Activated CD4-positive, alpha-beta T cell treated with anti-CD3 and anti-CD28 coated beads, Interleukin-2, Interleukin-4, amounts not matched to agents 100 ng/mL and 50 ng/mL, durations not matched to agents 16 hours and 8 hours (primary cell): ENCODE measurements at regions not wholly inside any gene's neighbourhood (a gene's known extent, or its start where the extent isn't known, plus 50 kb on each side); places are given as distances from the start of the nearest gene placed in this dataset.

Experiments
- DNase-seq: peaks from one replicate; pipeline ENCODE4 v3.0.0-alpha.2; 2020; ENCODE audit warnings: low spot score

DNA sequence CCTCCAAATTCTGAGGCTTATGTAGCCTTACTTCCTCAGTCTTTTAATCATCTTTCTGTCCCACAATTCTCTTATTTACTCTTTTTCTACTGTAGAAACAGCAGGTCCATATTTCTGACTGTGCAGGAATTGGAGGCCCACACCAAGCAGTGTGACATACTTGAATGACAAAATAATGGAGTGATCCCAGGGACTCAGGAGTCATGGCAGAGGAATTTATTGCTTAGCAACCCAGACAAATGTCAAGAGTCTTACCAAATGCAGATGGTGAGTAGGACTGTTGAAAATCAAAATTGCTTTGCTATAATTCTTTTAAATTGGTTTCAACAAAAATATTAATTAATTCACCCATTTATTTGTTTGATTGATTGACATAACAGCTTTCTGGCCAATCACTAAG lies 59.9 kb downstream of the HTR1B start:
- DNase-seq: no peak

DNA sequence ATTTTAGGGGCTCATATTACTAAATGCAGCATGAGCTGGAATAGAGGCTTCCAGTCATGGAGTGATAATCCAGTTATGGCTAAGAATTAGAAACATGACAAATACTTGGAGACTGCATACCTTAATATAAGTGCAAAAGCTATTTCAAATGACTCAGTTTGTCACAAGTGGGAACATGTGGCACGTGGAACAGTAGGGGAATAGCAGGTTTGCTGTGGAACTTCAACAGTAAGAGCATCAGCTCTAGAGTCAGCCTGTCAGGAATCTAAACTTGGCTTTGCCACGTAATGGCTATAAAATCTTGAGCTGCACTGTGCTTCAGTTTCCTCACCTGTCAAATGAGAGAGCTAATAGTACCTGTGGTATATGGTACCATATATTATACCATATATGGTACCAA lies 62.1 kb downstream of the HTR1B start:
- DNase-seq: no peak

DNA sequence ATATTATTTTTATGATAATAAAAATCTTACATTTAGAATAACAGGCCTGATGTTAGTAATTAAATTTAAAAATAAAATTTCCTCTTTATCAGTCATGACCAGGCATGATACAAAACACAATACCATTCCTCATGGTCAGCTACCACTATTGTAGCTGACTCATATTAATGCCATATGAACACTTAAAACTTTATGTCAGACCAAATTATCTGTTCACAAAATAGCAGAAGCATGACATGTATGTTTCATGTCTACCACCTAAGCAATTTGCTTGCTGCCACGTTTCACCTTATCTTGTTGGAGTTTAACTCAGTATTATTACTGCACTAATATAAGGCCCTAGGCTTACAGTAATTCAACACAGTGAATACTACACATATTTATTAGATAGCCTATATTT lies 65.7 kb downstream of the HTR1B start:
- no peak for DNase-seq

DNA sequence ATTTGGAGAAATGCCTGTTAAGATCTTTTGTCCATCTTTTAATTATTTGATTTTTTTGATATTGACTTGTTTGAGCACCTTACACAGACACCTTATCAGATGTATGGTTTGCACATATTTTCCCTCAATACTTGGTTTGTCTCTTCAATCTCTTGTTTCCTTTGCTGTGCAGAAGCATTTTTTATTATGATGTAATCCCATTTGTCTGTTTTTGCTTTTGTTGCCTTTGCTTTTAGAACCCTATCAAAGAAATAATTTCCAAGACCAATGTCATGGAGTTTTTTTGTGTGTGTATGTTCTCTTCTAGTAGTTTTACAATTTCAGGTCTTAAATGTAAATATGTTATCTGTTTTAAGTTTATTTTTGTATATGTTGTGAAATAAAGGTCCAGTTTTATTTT lies 73.9 kb downstream of the HTR1B start:
- no peak for DNase-seq

DNA sequence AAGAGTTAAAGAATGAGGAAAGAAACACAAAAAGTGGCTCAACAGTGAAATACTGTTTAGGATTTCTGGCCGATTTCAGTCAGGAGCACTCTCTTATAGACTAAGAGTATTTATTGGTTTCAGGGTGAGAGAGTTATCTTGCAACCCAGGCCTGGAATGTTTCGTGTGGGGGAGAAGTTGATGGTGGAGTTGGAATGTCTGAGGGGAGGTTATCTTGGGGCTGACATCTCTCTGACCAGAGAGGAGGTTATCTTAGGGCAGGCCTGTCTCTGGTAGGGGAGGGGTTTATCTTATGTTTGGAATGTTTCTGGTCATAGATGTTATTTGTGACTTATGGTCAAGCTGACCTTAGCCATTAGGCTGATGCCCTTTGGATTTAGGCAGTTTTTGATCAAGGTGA lies 80.3 kb downstream of the HTR1B start:
- DNase-seq: no peak

DNA sequence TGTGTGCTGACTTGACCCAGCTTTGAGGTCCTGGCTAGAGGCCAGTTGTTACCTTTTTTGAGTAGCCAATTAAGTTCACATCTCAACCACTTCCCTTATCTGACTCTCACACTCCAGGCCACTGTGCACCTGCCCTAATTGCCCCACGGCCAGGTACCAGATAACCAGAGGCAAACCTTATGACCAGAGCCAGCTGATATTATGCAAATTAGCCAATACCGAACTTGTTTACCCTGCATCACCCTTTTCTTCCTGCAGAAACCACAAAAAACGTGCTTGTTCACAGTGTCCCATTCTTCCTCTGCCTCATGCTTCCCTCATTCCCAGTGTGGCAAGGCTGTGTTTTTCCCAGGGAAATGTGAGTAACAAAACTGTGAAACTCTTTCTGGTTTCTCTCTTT lies 89.3 kb downstream of the HTR1B start:
- DNase-seq: no peak

DNA sequence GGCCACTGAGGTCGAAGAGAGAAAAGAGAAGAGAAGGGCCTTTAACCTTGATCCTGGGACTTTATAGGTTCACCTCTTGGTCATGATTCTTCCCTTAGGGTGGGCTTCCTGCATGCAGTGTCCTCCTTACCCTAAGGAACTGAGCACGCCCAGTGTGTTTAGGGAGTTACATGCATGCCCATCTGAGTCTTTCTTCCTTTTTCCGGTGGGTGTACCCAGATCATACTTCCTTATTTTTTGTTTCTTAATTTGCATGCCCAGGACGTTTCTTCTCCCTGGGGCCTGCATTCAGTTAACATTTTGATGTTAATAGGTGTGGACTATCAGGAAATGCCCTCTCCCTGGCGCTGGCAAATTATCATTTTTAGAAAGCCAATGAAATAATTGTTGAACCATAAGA lies 91.5 kb downstream of the HTR1B start:
- no peak for DNase-seq

DNA sequence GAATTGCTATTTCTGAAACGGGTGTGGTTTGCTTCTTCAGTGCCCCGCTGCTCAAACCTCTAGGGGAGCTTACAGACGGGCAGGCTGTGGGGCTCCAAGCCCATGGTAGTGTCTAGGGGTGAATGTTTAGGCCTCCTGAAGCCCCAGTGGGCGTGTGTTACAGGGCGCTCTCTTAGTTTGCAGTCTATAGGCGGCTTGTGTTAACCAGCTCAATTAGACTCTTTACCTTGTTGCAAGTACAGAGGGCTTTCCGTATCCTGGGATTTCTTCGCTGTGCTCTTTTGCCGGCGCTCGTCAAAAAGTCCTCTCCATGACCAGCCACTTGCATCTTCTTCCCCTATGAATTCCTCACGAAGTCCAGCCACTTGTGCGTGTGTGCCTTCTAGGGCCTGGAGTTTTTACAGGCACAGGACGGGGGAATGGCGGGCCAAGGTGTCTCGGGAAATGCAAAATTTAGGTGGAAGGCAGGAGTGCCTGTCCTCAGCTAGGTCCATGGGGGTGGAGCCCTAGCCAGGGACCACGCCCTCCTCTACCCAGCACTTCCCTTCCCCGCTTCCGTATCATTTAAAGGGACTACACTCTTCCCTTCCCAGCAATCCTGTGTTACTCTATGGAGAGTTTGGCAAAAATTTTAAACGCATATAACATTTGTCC lies 94.5 kb downstream of the HTR1B start:
- DNase-seq: no peak

DNA sequence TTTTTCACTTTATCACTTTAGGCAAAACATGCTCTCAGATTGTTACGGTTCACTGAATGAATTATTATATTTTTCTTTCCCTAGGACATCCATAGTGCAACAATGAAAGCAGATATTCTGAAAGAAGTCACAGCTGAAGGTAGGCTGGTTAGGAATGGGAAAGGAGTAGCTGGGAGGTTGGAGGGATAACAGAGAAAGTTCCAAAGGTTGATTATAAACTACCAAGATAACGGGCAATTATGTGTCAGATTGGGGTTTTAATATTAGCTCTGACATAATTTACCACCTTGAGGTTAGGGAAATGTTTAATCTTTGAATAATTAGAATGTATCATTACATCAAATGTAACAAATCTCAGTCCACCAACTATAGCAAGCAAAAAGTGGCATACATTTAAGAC lies 96.5 kb downstream of the HTR1B start:
- DNase-seq: no peak

DNA sequence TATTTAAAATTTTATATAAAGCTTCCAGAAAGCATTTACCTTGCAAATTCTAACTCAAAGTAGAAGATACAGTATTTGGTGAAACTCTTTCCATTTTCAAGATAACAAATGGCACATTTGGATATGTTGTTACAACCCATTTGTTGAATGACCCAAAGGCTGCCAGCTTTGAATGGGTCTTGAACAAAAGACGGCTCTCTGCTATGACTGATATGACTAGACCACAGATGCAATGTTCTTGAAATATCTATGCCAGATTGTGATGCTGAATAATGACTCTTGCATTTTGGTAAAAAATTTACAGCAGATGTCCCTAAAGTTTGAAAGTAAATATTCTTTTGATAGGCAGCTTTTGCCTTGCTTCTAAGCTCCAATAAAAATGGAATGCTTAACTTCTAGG lies 99.6 kb downstream of the HTR1B start:
- no peak for DNase-seq

DNA sequence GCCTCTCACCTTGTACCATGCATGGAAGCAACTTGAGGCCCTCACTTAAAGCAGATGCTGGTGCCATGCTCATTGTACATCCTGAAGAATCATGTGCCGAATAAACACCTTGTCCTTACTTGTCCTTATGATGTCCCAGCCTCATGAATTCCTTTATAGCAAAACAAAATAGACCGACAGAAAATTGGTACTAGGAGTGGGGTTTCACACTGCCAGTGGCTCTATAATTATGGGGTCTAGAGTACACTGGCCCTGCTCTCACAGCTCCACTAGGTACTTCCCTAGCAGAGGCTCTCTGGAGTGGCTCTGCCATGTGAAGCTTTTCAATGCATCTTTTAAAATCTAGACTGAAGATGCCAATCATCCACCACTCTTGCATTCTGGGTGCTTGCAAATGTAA lies 101.2 kb downstream of the HTR1B start:
- DNase-seq: no peak

DNA sequence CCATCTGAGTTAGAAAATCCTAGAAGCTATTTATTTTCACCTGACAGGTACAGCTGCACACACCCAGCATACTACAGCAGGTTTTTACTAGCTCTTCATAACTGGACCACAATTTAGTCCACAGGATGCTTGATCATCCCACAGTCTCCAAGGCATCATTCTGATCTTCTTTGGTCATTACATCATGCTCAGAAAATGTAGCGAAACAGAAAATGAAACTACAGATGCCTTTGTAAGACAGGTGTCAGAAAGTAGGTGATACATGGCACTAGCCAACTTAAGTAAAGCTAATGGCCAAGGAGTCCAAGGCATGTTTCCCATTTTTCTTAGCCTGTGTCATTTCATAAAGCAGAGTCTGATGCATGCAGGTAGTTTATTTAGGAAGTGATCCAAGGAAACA lies 102.3 kb downstream of the HTR1B start:
- no peak for DNase-seq

DNA sequence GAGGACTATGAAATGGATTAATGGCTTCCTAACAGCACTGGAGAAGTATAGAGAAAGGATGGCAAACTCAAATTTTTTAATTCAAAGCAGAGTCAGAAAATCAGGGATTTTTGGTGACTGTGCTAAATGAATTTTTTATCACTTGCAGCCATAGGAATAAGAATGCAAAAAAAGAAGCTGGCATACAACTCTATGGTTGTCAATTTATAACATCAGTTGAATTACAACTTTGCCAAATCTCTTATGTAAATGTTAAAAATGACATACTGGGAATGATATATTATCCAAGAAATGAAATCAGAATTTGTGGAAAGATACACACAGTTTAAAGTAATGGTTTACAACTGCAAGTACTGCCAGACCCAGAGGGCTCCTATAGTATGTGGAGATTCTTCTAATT lies 106.5 kb downstream of the HTR1B start:
- no peak for DNase-seq

DNA sequence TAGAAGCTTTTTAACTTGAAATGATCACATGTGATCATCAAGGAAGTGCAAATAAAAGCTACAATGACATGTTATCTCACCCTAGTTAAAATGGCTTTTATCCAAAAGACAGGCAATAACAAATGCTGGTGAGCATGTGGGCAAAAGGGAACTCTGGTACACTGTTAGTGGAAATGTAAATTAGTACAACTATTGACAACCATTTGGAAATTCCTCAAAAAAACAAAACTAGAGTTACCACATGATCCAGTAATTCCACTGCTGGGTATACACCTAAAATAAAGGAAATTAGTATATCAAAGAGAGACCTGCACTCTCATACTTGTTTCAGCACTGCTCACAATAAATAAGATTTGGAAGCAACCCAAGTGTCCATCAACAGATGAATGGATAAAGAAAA lies 108.7 kb downstream of the HTR1B start:
- no peak for DNase-seq

DNA sequence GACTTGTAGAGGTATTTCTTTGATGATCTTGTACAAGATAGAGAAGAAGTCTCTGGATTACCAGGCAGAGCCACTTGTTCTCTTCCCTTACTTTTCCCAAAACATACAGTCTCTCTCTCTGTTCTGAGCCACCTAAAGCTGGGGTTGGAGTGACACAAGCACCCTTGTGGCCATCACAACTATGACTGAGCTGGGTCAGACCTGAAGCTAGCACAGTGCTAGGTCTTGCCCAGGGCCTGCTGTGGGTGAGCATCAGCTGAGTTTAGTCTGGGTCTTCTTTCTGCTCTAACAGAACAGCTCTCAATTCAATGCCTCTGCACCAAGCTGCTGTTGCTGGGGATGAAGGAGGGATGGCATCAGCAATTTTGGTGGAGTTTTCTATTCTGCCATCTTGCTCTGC lies 110.2 kb downstream of the HTR1B start:
- DNase-seq: no peak

DNA sequence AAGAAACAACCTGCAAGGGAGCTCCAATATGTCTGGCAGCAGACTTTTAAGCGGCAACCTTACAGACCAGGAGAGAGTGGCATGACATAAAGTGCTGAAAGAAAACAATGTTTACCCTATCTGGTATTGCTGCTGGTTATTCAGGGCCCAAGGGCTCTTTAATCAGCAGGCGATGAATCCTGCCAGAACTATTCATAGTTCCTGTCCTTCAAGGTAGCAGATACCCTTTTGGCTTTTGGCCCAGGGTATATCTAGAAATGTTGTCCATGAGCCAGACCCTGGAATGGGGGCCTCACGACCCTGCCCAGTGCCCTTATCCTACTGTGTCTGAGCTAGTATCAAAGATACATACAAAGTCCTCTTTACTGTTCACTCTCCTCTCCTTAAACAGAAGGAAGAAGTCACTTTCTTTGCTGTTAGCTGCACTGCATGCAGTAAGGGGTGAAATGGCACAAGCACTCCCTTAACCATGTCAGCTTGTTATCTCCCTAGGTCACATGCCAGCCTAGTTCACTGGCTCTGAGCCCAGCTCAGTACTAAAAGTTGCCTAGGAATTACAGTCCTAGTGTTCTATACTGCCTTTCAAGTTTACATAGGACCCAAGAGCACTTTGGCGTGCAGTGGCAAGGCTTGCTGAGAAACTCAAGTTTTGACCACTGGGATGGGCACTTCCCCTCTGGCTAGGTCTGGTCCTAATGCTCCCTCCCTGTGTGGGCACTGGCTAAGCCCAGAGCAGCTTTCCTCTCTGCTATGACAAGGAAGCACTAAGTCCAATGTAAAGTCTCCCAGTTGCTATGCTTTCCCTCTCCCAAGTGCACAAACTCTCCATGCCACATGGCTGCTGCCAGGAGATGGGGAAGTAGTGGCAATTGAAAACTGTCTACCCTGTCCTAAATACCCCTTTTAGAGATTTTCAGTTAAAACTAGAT lies 122.0 kb downstream of the HTR1B start:
- no peak for DNase-seq

DNA sequence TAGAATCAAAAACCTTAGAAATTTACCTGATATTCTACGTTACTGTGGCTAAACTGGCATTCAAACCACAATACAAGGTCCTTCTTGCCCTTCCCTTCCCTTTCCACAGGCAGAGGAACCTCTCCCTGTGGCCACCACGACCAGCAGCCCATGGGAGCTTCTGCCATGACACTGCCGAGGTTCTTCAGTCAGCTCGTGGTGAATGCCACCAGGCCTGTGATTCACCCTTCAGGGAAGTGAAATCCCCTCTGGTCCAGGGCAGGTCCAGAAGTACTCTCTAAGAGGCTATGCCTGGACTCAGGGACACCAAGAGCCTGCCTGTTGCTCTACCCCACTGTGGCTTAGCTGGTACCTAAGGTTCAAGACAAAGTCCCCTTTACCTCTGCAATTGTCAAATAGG lies 123.0 kb downstream of the HTR1B start:
- DNase-seq: no peak

DNA sequence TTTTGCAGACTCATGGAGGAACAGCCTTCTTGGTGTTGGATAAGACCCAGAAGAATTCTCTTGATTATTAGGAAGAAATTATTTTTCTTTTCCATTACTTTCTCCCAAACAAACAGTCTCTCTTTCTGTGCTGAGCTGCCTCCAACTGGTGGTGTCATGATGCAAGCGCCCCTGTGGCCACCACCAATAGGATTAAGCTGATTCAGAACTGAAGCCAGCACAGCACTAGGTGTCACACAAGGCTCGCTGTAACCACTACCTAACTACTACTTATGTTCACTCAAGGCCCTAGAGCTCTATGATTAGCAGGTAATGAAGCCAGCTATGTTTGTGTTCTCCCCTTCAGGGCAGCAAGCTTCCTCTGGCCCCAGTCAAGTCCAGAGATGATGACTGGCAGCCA lies 123.4 kb downstream of the HTR1B start:
- no peak for DNase-seq

DNA sequence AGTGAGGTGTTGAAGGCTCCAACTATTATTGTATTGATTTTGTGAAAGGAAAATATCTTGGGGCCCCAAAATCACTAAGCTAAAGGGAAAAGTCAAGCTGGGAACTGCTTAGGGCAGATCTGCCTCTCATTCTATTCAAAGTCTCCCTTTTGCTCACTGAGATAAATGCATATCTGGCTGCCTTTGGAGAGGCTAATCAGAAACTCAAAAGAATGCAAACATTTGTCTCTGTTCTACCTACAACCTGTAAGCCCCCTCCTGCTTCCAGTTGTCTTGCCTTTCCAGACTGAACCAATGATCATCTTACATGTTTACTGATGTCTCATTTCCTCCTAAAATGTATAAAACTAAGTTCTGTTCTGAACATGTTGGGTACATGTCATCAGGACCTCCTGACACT lies 125.9 kb downstream of the HTR1B start:
- DNase-seq: no peak

DNA sequence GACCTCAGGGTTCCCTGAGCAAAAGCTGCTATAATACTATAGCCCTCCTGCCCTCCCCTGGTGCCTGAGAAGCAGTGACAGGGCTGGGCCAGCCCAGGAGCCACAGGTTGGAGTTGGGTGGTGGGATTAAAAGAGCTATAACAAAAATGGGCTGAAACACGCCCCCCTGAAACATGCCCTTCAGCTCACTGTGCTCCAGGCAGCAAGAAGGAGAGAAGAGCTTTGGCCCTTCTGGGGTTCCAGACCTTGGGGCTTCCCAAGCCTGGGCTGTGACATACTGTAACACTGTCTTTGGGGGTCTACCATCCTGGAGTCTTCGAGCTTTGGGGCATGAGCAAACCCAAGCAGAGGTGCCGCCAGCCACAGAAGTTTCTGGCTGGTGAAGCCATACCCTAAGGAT lies 129.2 kb downstream of the HTR1B start:
- DNase-seq: no peak

DNA sequence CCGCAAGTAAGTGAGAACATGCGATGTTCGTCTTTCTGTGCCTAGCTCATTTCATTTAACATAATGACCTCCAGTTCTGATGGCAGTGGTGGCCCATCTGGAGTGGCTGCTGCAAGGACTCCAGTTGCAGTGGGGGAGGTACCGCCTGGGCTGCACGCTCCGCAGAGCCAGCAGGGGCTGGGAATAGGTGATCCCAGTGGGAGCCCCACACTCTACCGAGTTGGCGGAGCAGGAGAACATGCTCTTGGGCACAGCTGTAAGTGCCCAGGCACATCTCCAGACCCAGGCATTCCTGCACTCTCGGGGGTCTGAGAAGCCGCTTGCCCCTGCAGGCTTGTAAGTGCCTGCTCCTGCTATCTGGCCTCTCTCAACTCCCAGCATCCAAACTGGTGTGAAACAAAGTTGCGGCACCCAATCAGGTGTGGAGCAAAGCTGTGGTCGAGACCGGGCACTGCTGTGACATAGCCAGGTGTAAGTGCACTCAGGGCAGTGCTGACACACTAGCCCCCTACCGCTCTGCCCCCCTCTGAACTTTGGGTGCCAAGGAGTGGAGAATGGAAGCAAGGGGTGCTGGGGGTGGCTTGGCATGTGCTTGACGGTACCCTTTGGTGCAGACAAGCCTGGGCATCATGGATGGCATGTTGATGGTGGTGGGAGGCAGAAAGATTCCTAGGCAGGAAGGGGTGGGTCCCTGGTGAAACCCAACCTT lies 130.2 kb downstream of the HTR1B start:
- no peak for DNase-seq

DNA sequence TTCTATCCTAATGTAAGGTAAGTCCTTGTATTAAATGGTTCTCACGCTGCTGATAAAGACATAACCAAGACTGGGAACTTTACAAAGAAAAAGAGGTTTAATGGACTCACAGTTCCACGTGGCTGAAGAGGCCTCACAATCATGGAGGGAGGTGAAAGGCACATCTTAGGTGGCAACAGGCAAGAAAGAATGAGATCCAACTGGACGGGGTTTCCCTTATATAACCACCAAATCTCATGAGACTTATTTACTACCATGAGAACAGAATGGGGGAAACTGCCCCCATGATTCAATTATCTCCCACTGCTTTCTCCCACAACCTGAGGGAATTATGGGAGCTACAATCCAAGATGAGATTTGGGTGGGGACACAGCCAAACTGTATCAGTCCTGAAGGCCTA lies 136.6 kb downstream of the HTR1B start:
- DNase-seq: no peak

DNA sequence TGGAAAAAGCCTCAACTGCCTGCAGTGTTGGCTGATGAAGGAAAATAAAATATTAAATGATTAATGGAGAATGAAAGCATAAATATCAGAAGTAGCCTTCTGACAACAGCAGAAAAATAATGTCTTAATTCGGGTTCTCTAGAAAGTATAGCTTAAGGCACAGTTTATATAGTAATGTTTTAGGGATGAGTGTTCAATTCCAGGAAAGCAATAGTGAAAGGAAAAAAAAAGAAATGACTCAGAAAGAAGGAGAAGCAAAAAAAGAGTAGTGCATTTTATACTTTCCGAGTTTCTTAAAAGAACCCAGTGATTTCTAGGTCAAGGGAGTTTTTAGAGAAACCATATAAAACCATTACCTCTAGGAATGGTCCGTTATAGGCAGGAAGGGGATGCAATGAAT lies 137.3 kb downstream of the HTR1B start:
- no peak for DNase-seq
